SHP77 treated with DMSO at 0.1 percent for 48 hours (cell line): ENCODE measurements at regions not wholly inside any gene's neighbourhood (a gene's known extent, or its start where the extent isn't known, plus 50 kb on each side); places are given as distances from the start of the nearest gene placed in this dataset.
A peak's percentile ranks its signal among the peaks of the same experiment; 100 is the strongest.
"Not testable (repeated sequence)": the region's sequence is repeated elsewhere in the genome, so short reads cannot be mapped to it uniquely, and the experiment has no call there.

ENCODE experiments used
- DNase-seq: peaks from one replicate; lab custom pipeline; 2025; lab: John Stamatoyannopoulos, UW

DNA sequence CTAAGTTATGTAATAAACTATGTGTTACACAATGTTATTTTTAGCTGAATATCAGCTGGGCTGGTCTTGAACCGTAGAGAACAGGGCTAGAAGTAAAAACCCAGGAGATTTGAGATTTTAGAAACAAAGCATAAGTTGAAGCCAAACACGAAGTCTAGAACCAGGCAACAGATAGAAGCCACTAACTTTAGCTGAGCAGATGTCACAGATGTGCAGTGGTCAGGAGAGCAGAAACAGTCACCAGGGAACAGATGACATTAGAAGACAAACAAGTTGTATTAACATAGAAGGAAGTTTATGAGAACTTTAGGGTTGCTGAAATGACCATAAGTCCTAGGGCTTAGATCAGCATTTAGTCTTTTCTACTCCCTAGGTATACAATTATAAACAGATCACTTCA lies 731.0 kb downstream of the ZNF385D start:
- no peak for DNase-seq

DNA sequence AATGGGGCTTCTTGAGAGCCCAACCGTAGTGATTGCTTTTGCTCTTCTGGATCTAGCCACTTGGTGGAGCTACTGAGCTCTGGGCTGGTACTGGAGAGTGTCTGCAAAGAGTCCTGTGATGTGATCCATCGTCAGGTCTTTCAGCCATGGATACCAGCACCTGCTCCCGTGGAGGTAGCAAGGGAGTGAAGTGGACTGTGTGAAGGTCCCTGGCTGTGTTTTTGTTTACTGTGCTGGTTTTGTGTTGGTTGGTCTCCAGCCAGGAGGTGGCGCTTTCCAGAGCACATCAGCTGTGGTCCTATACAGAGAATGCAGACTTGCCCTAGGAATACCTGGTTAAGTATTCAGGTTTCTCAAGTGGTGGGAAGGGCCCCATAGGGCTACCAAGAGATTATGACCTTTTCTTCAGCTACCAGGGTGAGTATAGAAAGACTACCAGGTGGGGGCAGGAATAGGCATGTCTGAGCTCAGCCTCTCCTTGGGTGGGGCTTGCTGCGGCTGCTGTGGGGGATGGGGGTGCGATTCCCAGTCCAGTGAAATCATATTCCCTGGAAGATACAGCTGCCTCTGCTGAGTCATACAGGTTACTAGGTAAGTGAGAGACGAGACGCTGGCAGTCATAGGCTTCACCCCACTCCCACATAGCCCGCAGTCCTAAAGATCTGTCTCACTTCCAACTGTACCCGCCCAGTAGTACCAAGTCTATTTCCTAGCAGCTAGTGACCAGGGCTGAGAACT lies 733.7 kb downstream of the ZNF385D start:
- peak; percentile 33 for DNase-seq

DNA sequence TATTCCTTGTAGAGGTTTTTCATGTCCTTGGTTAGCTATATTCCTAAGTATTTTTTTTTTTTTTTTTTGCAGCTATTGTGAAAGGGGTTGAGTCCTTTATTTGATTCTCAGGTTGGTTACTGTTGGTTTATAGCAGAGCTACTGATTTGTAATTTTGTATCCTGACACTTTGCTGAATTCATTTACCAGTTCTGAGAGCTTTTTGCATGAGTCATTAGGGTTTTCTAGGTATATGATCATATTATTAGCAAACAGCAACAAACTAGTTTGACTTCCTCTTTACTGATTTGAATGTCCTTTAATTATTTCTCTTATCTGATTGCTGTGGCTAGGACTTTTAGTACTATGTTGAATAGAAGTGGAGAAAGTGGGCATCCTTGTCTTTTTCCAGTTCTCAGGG lies 737.4 kb downstream of the ZNF385D start:
- no peak for DNase-seq

DNA sequence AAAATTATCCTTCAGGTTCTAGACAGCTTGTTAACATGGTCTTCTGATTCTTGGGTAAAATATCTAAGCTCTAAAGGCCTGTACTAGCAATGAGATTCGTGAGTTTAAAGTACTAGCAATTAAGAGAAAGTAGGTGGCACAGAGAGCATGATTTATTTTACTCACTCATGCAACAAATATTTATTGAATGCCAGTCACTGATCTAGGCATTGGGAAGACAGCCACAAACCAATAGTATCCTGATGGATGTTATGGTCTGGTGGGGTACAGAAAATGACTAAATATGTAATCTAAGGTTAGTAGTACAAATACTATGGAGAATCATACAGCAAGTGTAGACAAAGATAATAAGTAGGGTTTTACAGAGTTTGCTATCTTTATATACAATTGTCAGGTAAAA lies 751.3 kb downstream of the ZNF385D start:
- DNase-seq: no peak

DNA sequence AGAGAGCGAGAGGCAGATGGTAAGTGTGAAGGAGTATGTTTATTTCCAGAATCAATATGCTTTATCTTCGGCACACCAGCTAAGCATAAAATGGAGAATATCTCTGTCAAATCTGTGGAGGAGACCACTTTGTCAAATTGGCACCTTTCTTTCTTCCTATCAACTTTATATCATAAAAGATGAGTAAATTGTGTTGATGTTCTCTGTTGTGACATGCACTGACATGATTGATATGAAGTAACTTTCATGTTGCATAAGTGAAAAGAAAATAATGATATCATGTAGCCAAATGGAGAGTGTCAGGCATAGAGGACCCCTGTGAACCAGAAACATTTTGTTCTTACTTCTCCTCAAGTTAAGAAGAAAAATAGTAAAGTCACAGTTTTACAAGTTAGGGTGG lies 753.8 kb downstream of the ZNF385D start:
- DNase-seq: no peak

DNA sequence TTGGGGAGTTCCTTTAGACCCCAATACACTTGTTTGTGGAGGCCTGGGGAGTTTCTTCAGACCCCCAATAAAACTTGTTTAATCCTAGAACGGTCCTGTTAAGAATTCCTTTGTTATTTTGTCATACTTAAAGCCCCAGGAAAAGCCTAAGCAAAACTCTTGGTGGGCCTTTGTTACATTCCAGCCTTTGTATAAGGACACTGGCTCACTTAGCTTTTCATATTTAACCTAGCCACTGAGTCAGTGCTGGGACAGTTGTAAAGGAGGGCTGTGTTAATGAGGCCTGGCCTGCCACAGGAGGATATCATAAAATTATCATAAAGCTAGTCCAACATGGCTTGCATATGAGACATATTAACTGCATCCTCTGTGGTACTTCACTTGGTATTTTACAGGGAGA lies 760.1 kb downstream of the ZNF385D start:
- no peak for DNase-seq

DNA sequence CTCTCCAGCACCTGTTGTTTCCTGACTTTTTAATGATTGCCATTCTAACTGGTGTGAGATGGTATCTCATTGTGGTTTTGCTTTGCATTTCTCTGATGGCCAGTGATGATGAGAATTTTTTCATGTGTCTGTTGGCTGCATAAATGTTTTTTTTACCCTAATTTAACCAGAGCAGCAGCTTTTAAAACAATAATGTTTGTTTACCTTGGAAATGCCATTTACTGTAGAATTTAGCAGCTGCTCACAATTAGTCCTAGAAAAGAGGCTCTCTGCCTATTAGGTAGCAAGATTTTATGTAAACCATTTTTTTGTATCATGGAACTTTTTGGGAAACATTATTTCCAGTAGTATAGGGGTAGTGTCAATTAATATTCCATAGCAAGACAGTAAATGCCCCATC lies 761.4 kb downstream of the ZNF385D start:
- not testable (repeated sequence) for DNase-seq

DNA sequence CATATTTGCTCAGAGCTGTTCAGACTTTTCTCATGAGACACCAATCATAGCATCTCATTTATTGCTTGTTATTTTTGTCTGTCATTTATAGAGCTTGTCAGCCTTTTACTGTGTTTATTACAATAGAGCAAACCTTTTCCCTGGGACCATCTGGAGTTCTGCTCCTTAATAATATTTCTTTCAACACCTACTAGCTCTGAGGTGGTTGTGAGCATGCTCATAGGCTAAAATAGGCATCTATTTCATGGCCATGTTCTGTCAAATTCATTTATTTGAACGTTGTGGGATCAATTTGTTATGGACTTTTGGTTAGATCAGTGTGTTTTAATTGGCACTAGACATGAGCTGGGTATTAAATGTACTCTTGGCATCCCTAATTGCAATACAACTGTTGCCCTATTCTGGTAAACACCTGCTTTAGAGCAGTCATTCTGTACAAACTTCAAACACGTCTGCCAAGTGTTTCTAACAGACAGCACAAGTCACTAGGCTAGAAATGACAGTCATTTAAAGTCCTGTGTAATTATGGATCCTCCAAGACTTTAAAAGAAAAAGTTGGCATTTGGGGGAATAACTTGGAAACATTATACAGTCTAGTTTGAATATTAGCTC lies 766.3 kb downstream of the ZNF385D start:
- no peak for DNase-seq

DNA sequence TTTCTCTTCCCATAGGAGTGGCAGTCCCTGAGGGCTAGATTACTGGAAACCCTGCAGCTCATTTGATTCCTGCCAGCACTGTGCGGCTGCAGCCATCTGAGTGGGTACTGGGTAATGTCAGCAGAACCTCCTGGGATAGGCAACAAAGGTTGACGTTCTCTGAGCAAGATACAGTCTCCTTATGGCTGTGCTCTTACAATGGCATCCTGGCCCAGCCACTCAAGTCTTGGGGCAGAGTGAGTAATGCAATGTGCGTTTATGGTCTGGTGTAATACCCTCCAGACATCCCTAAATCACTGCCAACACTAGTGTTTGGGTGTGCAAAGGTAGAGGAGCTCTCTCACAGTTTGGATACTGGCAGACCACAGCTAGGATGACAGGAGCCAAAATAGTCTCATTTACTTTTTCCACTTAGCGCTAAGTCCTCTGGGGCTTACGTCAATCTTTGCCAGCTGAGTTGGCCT lies 775.8 kb downstream of the ZNF385D start:
- no peak for DNase-seq

DNA sequence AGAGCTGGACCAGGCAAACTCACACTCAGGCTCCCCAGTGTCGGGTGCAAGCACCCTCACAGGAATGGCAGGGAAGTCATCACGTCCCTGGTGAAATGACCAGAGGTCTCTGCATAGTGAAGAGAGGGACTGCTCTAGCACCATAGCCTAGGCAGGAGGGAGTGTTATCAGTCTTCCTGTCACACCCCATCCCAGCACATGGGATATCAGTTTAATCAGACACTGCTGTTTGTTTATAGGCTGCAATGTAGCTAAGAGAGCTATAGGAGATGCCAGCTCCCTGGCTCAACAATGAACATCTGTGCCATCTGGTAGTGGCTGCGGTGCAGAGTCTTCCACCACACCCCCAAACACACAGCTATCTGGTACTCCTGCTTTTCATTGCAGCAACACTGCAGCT lies 776.6 kb downstream of the ZNF385D start:
- DNase-seq: no peak

DNA sequence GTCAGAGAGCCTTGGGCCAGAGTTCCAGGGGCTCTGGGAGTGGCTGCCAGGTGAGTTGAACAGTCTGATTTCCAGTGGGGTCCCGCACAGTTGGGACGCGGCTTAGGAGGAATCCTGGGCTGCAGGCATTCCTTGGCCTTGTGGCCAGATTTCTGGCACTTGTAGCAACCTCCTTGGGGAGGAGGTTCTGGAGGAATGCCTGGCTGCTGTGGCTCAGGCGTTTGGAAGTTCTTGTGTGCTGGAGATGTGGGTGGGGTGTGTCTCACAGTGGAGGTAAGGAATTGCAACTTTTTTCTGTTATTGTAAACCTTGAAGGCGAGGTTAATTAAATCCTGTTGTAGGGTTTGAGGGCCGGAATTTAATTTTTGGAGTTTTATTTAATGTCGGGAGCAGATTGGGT lies 780.2 kb downstream of the ZNF385D start:
- DNase-seq: not testable (repeated sequence)

DNA sequence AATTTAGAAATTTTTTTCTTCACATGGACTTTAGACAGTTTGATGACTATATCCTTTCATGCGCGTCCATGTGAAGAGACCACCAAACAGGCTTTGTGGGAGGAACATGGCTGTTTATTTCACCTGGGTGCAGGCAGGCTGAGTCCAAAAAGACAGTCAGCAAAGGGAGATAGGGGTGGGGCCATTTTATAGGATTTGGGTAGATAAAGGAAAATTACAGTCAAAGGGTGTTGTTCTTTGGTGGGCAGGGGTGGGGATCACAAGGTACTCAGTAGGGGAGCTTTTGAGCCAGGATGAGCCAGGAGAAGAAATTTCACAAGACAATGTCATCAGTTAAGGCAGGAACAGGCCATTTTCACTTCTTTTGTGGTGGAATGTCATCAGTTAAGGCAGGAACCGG lies 781.5 kb upstream of the SGO1 start:
- DNase-seq: not testable (repeated sequence)

DNA sequence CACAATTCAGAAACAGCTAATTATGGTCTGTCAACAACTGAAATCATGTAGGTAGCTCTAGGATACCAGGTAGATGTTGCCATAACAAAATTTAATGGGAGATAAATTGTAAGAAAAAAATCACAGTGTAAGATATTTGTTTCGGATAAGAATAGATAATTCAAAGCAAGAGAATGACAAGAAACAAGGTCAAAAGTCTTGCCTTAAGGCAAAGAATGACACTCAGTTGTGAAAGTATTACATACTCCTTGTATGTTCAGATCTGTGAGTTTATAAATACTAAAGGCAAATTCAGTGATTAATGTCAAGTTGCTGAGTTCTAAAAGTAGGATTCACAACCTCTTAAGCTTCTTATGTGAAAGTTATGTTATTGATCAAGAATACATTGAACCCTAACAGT lies 772.2 kb upstream of the SGO1 start:
- no peak for DNase-seq

DNA sequence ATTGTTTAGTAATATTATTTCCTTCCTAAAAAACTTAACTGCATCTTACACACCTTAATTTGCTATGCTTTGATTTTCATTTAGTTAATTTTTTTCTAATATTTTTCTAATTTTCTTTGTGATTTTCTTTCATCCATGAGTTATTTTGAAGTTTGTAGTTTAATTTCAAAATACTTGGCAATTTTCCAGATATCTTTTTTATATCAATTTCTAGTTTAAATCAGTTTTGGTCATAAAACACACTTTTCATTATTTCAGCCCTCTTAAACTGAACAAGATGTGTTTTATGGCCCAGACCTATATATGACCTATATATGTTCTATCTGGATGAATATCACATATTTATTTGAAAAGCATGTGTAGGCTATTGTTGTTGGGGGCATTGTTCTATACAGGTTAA lies 759.9 kb upstream of the SGO1 start:
- no peak for DNase-seq

DNA sequence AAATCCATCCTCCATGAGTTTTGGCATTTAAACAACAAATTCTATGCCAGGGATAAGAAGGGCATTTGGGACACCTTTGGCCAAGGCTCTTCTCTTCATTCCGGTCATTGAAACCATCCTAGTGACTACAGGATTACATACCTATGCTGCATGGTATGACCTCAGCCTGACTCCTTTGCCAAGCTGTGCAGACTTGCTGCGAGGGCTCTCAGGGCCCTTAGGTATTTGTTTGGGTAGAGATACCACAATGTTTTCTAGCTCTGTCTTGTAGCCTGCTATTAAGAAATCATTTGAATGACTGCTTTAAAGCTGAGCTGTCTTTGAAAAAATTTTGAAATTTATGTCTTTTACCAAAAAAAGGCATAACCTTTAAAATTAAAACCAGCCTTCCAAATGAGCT lies 749.8 kb upstream of the SGO1 start:
- DNase-seq: no peak

DNA sequence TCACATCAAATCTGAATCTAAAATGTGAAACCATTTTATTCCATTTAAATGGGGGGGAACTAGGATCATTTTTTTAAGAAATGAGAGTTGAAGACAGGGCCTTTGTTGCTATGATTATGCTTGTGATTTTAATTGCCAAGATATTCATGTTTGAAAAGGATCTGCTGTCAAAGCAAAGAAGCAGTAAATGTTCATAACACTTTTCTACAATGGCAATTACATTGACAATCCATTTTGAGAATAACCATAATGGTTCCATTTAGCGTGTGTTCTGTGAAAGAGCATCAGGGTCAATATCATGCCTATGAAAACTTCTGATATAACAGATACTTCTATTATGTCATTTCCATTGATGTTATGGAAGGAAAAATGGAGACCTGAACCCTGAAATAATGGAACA lies 745.8 kb upstream of the SGO1 start:
- no peak for DNase-seq

DNA sequence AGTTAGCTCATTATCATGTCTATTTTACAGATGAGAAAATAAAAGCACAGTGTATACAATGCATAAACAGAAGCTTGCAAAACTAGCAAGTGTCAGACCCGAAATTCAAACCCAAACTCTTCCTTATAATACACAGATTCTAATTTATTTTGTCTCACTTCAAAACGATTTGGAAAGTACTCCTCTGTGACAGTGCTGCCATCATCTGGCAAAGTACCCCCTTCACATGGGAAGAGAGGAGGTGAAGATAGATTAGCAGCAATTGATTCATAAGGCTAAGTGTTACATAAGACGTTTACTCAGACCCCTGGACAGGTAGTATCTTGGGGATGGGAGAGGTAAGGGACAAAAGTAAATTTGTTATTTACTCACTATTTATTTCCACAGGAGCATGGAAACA lies 744.0 kb upstream of the SGO1 start:
- DNase-seq: no peak

DNA sequence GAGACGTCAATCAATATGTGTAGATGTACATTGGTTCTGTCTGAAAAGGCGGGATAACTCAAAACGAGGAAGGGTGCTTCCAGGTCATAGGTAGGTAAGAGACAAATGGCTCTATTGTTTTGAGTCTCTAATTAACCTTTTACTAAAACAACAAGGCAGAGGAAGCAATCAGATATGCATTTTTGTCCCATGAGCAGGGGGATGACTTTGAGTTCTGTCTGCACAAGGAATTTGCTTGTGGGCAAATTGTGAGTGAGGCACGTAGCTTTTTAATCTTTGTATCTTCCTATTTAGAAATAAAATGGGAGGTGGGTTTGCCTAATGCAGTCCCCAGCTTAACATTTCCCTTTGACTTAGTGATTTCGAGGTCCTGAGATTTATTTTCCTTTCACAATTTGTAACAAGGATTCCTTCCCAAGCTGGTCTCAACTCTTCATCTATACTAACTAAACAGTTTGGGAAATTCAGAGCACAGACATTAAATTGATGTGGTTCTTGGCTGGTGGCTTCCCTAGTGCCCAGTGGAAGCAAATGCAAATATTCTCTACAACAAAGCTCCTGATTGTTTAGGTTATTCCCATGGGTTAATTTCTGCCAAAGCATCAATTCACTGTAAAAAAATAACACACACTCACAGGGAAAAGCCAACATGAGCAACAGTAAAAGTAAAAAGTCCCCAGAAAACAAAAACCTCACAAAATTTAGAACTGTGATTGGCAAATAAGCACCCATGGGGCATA lies 738.8 kb upstream of the SGO1 start:
- no peak for DNase-seq

DNA sequence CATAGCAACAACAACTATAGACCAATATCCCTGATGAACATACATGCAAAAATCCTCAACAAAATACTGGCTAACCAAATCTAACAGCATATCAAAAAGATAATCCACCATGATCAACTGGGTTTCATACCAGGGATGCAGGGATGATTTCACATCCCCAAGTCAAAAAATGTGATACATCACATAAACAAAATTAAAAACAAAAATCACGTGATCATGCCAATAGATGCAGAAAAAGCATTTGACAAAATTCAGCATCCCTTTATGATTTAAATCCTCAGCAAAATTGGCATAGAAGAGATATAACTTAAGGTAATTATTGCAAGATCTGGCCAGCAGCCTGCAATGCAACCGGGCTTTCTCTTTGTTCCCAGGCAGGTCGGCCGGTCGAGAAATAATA lies 735.1 kb upstream of the SGO1 start:
- not testable (repeated sequence) for DNase-seq

DNA sequence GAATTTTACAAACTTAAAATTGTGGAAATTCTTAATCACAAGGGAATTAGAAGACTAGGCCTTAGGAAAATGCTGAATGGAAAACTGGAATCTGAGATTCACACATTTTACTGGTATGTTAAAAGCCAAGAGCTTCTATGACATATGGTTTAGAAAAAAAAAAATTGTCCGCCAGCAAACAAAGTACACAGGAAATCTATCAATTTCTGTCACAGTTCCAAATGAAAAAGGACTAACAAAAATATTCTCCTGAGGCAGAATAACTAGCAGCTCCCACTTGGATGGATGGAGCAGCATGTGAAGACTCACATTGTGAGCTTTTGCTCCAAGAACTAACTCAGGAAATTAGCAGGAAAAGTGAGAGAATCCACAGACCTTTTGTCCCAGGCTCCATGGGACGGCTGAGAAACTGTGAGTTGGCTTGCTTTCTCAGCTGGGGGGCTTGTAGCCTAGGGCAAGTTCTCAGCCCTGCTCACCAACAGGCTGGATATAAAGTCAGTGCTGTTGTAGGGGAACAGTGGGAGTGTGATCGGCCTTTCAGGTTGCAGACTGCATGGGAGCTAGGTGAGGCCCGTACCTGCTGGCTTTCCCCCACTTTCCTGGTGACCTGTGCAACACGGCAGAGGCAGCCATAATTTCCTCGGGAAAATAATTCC lies 731.1 kb upstream of the SGO1 start:
- no peak for DNase-seq

DNA sequence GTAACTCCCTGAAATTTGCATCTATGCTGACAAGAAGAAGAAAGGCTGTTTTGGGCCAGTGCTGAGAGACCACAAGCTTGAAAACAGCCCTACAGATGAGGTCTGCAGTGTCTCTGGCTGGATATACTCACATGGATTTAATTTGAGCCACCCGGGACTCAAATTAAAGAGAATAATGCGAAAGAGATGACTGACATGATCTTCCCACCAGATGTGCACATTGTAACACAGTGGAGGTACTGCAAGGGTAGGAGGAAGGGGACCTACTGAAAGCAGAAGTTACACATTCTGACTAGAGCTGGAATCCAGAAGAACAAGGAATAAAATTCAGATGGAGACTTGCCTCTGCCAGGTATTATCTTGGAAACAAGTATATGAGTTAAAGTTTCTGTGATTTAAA lies 728.3 kb upstream of the SGO1 start:
- no peak for DNase-seq

DNA sequence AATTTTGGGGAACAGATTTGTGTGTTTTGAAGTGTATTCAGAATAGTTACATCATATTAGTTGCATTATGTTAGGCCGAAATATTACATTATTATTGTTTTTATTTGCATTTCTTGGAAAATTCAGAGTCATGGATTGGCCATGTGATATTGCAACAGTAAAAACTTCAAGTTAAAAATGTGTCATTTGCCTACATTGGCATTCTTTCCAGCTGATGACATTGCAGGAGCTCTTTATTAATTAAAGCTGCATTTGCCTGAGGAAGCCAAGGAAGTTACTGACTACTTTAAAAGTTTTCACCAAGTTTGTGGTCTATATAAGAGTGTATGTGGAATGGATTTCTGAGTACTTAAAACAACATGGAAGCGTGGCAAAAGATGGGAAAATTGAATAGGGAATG lies 726.4 kb upstream of the SGO1 start:
- DNase-seq: no peak

DNA sequence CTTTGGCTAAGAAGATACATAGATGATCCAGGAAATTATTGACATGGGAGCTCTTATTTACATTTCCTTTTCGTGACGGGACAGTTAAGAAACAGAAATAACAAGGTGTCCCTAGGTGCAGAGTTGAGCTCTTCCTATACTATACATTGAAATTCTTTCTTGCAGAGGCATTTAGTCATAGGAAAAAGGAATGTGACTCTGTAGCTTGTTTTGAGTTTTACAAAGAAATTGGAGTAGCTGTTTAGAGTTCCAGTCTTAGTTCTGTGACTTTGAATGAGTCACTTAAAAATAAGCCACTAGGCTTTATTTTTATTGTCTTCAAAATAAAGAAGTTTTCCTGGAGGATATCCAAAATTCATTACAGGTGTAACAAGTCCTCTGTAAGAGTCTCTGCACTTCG lies 723.5 kb upstream of the SGO1 start:
- DNase-seq: no peak
